Sigmoid colon (tissue), 4 donors: ENCODE measurements at regions not wholly inside any gene's neighbourhood (a gene's known extent, or its start where the extent isn't known, plus 50 kb on each side); places are given as distances from the start of the nearest gene placed in this dataset.

Experiments used
- EP300 ChIP-seq, 4 donors: sonication (generic); formaldehyde crosslinking; IDR thresholded peaks; one replicate each; pipeline ENCODE4 v1.6.1; 2017; ENCODE audit warnings: antibody characterized with exemption in 4 of 4
- POLR2A ChIP-seq, 2 donors: fragments of 450-650 bp; IDR thresholded peaks; one replicate each; pipeline ENCODE4 v1.6.1; 2016; ENCODE audit warnings: antibody characterized with exemption in 2 of 2, mild to moderate bottlenecking in 2 of 2, moderate library complexity in 2 of 2
- POLR2AphosphoS5 ChIP-seq, 4 donors: sonication (generic); formaldehyde crosslinking; IDR thresholded peaks; one replicate each; pipeline ENCODE4 v1.6.1; 2017; ENCODE audit warnings: antibody characterized with exemption in 4 of 4
- TF ChIP-seq, protein P1 (sequence below), 4 experiments: fragments of 450-650 bp in 3 of 4; fragments of 200-600 bp in 1 of 4; IDR thresholded peaks; one replicate each; pipeline ENCODE4 v1.5.1; 2016 to 2019; ENCODE audit warnings: antibody characterized with exemption in 4 of 4, mild to moderate bottlenecking in 3 of 4, moderate library complexity in 2 of 4

DNA sequence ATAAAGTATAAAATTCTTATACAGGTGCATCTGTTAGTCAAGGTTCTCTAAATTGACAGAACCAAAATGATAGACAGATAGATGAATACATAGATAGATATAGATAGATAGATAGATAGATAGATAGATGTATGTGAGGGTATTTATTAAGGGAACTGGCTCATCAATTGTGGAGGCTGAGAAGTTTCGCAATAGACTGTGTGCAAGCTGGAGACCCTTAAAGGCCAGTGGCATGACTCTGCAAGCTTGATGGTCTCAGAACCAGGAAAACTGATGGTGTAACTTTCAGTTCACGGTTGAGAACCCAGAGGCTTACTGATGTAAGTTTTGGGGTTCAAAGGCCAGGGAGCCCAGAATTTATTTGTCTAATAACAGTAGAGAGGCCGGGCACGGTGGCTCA lies 1123.7 kb upstream of the CADM2 start:
- TF ChIP-seq, protein P1, sequence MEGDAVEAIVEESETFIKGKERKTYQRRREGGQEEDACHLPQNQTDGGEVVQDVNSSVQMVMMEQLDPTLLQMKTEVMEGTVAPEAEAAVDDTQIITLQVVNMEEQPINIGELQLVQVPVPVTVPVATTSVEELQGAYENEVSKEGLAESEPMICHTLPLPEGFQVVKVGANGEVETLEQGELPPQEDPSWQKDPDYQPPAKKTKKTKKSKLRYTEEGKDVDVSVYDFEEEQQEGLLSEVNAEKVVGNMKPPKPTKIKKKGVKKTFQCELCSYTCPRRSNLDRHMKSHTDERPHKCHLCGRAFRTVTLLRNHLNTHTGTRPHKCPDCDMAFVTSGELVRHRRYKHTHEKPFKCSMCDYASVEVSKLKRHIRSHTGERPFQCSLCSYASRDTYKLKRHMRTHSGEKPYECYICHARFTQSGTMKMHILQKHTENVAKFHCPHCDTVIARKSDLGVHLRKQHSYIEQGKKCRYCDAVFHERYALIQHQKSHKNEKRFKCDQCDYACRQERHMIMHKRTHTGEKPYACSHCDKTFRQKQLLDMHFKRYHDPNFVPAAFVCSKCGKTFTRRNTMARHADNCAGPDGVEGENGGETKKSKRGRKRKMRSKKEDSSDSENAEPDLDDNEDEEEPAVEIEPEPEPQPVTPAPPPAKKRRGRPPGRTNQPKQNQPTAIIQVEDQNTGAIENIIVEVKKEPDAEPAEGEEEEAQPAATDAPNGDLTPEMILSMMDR (IDR thresholded peaks at IDR 0.05), result no peak
- TF ChIP-seq POLR2A (IDR thresholded peaks at IDR 0.05) (no peak), EP300 (IDR thresholded peaks at IDR 0.05) (no peak), POLR2AphosphoS5 (IDR thresholded peaks at IDR 0.05) (no peak)
